NT2/D1 (cell line): ENCODE measurements at regions not wholly inside any gene's neighbourhood (a gene's known extent, or its start where the extent isn't known, plus 50 kb on each side); places are given as distances from the start of the nearest gene placed in this dataset.

Source experiments
- SUZ12 ChIP-seq: IDR thresholded peaks from 2 replicates; pipeline ENCODE4 v1.6.1; 2011; ENCODE audit not compliant: insufficient read length, insufficient read depth; ENCODE audit errors: extremely low read depth
- YY1 ChIP-seq: IDR thresholded peaks from 2 replicates; pipeline ENCODE4 v1.6.1; 2011; ENCODE audit not compliant: insufficient read length, insufficient read depth

DNA sequence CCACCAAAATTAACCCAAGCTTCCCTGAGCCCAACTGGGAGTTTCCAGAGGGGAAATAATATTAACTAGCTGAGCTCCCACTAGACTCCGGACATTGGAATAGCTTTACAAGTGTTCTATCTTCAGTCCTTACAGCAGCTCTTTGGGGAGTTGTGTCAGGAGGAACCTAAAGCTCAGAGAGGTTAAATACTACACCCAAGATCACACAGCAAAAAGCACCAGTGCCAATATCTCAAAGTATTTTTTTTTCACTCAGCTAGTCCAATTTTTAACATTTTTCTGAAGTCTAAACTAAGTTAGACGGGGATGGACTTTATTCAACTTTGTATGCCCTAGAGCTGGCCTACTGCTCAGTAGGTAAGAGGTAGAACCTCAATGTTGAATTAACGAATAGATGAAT is 82.5 kb downstream of the ATP1A1 start:
- TF ChIP-seq SUZ12 (no peak), YY1 (no peak)
